WTC11 (cell line): ENCODE measurements at regions not wholly inside any gene's neighbourhood (a gene's known extent, or its start where the extent isn't known, plus 50 kb on each side); places are given as distances from the start of the nearest gene placed in this dataset.

Experiments used
- ATAC-seq: fragments of 200-7000 bp; cut with Tn5 transposase; 2 replicates; pipeline ENCODE4 v1.10.0; 2021; ENCODE audit warnings: mild to moderate bottlenecking, moderate library complexity
- CTCF ChIA-PET: fragments of 300-600 bp; sonication (Branson Sonifier 250); formaldehyde crosslinking; loops from one replicate; lab custom pipeline; 2021; ENCODE audit warnings: antibody characterized with exemption; lab: Charles Lee
- POLR2A ChIA-PET: fragments of 350-600 bp; sonication (Branson Sonifier 250); formaldehyde crosslinking; loops from one replicate; lab custom pipeline; 2021; ENCODE audit warnings: antibody characterized with exemption; lab: Charles Lee
- DNase-seq: peaks from one replicate; pipeline ENCODE4 v3.0.0; 2021; ENCODE audit warnings: low spot score
- H3K27ac Mint-ChIP-seq: 2 replicates; pipeline ENCODE4 v1.8.0; 2021; ENCODE audit warnings: mixed read lengths
- H3K27me3 Mint-ChIP-seq: 2 replicates; pipeline ENCODE4 v1.8.0; 2021; ENCODE audit warnings: low read depth, mild to moderate bottlenecking, moderate library complexity, mixed read lengths
- H3K36me3 Mint-ChIP-seq: 2 replicates; pipeline ENCODE4 v1.8.0; 2021; ENCODE audit warnings: mixed read lengths
- H3K4me1 Mint-ChIP-seq: 2 replicates; pipeline ENCODE4 v1.8.0; 2022; ENCODE audit warnings: mixed read lengths
- H3K4me3 Mint-ChIP-seq: 2 replicates; pipeline ENCODE4 v1.8.0; 2021; ENCODE audit warnings: mild to moderate bottlenecking, moderate library complexity, mixed read lengths
- H3K9me3 Mint-ChIP-seq: 2 replicates; pipeline ENCODE4 v1.8.0; 2021; ENCODE audit warnings: mixed read lengths
- ELF4 ChIP-seq: sonication (generic); formaldehyde crosslinking; IDR thresholded peaks from 2 replicates; pipeline ENCODE4 v1.8.1; 2022; ENCODE audit warnings: low read depth, mild to moderate bottlenecking, moderate library complexity, missing genetic modification reagents
- ESRRA ChIP-seq: sonication (generic); formaldehyde crosslinking; IDR thresholded peaks from 2 replicates; pipeline ENCODE4 v1.8.1; 2022; ENCODE audit warnings: mild to moderate bottlenecking, missing genetic modification reagents, borderline replicate concordance
- NFATC4 ChIP-seq: fragments of 250-450 bp; sonication (Bioruptor Pico); IDR thresholded peaks from 2 replicates; pipeline ENCODE4 v1.9.0; 2021; ENCODE audit warnings: mild to moderate bottlenecking
- NFE2L1 ChIP-seq: sonication (generic); formaldehyde crosslinking; IDR thresholded peaks from 2 replicates; pipeline ENCODE4 v1.8.1; 2023; ENCODE audit warnings: missing genetic modification reagents
- NFYB ChIP-seq: sonication (generic); formaldehyde crosslinking; conservative IDR thresholded peaks from 2 replicates; pipeline ENCODE4 v1.8.0; 2022; ENCODE audit warnings: low read depth, missing genetic modification reagents
- NR1H2 ChIP-seq: sonication (generic); formaldehyde crosslinking; IDR thresholded peaks from 2 replicates; pipeline ENCODE4 v1.9.0; 2021; ENCODE audit warnings: mild to moderate bottlenecking, moderate library complexity, missing genetic modification reagents
- NR3C1 ChIP-seq: sonication (generic); formaldehyde crosslinking; conservative IDR thresholded peaks from 2 replicates; pipeline ENCODE4 v1.8.1; 2023; ENCODE audit warnings: low read depth, mild to moderate bottlenecking, missing genetic modification reagents
- SP1 ChIP-seq: sonication (generic); formaldehyde crosslinking; conservative IDR thresholded peaks from 2 replicates; pipeline ENCODE4 v1.8.1; 2022; ENCODE audit warnings: missing genetic modification reagents
- ZNF317 ChIP-seq: sonication (generic); formaldehyde crosslinking; IDR thresholded peaks from 2 replicates; pipeline ENCODE4 v1.8.1; 2023; ENCODE audit warnings: low read depth, mild to moderate bottlenecking, moderate library complexity, missing genetic modification reagents, borderline replicate concordance
- TF ChIP-seq, protein P1 (sequence below): fragments of 250-450 bp; sonication (Bioruptor Pico); IDR thresholded peaks from 2 replicates; pipeline ENCODE4 v1.9.0; 2021; ENCODE audit warnings: moderate library complexity, mild to moderate bottlenecking, inconsistent platforms, borderline replicate concordance
- TF ChIP-seq, protein P2 (sequence below): sonication (generic); formaldehyde crosslinking; IDR thresholded peaks from 2 replicates; pipeline ENCODE4 v1.8.0; 2023; ENCODE audit warnings: missing genetic modification reagents
- TF ChIP-seq, protein P3 (sequence below): sonication (generic); formaldehyde crosslinking; IDR thresholded peaks from 2 replicates; pipeline ENCODE4 v1.8.1; 2022; ENCODE audit warnings: missing genetic modification reagents, borderline replicate concordance
- TF ChIP-seq, protein P4 (sequence below): sonication (generic); formaldehyde crosslinking; IDR thresholded peaks from 2 replicates; pipeline ENCODE4 v1.8.0; 2023; ENCODE audit warnings: mild to moderate bottlenecking, missing genetic modification reagents
- TF ChIP-seq, protein P5 (sequence below): fragments of 250-450 bp; sonication (Bioruptor Pico); IDR thresholded peaks from 2 replicates; pipeline ENCODE4 v1.8.0; 2021; ENCODE audit warnings: mild to moderate bottlenecking
- TF ChIP-seq, protein P6 (sequence below): sonication (generic); formaldehyde crosslinking; IDR thresholded peaks from 2 replicates; pipeline ENCODE4 v1.8.1; 2023; ENCODE audit warnings: mild to moderate bottlenecking, missing genetic modification reagents, borderline replicate concordance

DNA sequence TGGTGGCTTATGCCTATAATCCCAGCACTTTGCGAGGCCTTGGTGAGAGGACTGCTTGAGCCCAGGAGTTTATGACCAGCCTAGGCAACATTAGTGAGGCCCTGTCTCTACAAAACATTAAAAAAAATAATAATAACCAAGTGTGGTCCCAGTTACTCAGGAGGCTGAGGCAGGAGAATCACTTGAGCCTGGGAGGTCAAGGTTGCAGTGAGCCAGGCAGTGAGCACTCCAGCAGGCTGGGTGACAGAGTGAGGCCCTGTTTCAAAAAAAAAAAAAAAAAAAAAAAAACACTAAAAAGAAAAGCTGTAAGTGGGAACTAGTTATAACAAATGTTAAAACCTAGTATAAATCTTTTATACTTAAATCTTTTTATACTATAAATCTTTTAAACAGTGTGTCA is 146.2 kb upstream of the ITGA4 start:
- Mint-ChIP-seq H3K36me3 (no peaks in the 10 kb centered on the region), H3K27ac (no peak overlapping the region), H3K4me3 (no peak overlapping the region), H3K4me1 (peaks cover 8% of the 10 kb centered on the region; the same call in 1 of the 2 replicates), H3K27me3 (no peaks in the 10 kb centered on the region), H3K9me3 (no peaks in the 10 kb centered on the region)
- TF ChIP-seq ESRRA (CRISPR knock-in tag) (no peak), NFYB (no peak), SP1 (no peak), ZNF317 (CRISPR knock-in tag) (no peak), NFATC4 (CRISPR knock-in tag) (no peak), NFE2L1 (CRISPR knock-in tag) (no peak), ELF4 (CRISPR knock-in tag) (no peak)
- TF ChIP-seq, protein P1, sequence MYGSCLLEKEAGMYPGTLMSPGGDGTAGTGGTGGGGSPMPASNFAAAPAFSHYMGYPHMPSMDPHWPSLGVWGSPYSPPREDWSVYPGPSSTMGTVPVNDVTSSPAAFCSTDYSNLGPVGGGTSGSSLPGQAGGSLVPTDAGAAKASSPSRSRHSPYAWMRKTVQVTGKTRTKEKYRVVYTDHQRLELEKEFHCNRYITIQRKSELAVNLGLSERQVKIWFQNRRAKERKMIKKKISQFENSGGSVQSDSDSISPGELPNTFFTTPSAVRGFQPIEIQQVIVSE (CRISPR knock-in tag), result no peak
- TF ChIP-seq, protein P2, sequence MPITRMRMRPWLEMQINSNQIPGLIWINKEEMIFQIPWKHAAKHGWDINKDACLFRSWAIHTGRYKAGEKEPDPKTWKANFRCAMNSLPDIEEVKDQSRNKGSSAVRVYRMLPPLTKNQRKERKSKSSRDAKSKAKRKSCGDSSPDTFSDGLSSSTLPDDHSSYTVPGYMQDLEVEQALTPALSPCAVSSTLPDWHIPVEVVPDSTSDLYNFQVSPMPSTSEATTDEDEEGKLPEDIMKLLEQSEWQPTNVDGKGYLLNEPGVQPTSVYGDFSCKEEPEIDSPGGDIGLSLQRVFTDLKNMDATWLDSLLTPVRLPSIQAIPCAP (CRISPR knock-in tag), result no peak
- CTCF ChIA-PET, result no interaction called here
- POLR2A ChIA-PET, result interaction anchor here (0.7 kb wide), 1 partner anchor 180 kb away, joined by 4 read pairs; no protein-coding TSS in a partner anchor
- DNase-seq (no peak), ATAC-seq (no peak)

DNA sequence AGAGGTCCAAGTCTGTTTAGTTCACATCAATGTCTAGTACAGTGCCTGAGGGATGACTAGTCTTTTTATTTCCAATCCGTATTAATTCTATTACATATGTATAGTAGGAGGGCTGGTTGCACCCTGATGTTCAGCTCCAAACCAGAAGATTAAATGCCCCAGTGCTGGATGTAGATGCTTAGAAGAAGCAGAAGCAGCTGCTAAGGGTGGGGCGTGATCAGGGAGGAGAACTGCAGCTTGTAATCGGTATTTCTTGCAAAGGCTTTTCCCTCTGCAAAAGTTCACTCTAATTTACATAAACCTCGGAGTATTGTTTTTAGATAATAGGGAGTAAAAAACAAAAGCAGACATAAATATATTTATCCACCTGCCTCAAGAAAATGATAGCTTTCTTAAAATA is 145.3 kb upstream of the ITGA4 start:
- ChIA-PET POLR2A (interaction anchor here (0.6 kb wide), 1 partner anchor 741 kb away, joined by 3 read pairs; no protein-coding TSS in a partner anchor), CTCF (no interaction called here)
- H3K4me3 Mint-ChIP-seq, result no peak overlapping the region
- H3K4me1 Mint-ChIP-seq, result peaks cover 6% of the 10 kb centered on the region; the same call in 1 of the 2 replicates
- DNase-seq (no peak), ATAC-seq (no peak)
- no peaks in the 10 kb centered on the region for H3K27me3 Mint-ChIP-seq
- no peaks in the 10 kb centered on the region for H3K36me3 Mint-ChIP-seq
- no peaks in the 10 kb centered on the region for H3K9me3 Mint-ChIP-seq
- TF ChIP-seq NR1H2 (CRISPR knock-in tag) (no peak), NR3C1 (CRISPR knock-in tag) (no peak)
- TF ChIP-seq, protein P3, sequence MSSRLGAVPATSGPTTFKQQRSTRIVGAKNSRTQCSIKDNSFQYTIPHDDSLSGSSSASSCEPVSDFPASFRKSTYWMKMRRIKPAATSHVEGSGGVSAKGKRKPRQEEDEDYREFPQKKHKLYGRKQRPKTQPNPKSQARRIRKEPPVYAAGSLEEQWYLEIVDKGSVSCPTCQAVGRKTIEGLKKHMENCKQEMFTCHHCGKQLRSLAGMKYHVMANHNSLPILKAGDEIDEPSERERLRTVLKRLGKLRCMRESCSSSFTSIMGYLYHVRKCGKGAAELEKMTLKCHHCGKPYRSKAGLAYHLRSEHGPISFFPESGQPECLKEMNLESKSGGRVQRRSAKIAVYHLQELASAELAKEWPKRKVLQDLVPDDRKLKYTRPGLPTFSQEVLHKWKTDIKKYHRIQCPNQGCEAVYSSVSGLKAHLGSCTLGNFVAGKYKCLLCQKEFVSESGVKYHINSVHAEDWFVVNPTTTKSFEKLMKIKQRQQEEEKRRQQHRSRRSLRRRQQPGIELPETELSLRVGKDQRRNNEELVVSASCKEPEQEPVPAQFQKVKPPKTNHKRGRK (CRISPR knock-in tag), result no peak
- TF ChIP-seq, protein P4, sequence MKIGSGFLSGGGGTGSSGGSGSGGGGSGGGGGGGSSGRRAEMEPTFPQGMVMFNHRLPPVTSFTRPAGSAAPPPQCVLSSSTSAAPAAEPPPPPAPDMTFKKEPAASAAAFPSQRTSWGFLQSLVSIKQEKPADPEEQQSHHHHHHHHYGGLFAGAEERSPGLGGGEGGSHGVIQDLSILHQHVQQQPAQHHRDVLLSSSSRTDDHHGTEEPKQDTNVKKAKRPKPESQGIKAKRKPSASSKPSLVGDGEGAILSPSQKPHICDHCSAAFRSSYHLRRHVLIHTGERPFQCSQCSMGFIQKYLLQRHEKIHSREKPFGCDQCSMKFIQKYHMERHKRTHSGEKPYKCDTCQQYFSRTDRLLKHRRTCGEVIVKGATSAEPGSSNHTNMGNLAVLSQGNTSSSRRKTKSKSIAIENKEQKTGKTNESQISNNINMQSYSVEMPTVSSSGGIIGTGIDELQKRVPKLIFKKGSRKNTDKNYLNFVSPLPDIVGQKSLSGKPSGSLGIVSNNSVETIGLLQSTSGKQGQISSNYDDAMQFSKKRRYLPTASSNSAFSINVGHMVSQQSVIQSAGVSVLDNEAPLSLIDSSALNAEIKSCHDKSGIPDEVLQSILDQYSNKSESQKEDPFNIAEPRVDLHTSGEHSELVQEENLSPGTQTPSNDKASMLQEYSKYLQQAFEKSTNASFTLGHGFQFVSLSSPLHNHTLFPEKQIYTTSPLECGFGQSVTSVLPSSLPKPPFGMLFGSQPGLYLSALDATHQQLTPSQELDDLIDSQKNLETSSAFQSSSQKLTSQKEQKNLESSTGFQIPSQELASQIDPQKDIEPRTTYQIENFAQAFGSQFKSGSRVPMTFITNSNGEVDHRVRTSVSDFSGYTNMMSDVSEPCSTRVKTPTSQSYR (CRISPR knock-in tag), result no peak
- TF ChIP-seq, protein P5, sequence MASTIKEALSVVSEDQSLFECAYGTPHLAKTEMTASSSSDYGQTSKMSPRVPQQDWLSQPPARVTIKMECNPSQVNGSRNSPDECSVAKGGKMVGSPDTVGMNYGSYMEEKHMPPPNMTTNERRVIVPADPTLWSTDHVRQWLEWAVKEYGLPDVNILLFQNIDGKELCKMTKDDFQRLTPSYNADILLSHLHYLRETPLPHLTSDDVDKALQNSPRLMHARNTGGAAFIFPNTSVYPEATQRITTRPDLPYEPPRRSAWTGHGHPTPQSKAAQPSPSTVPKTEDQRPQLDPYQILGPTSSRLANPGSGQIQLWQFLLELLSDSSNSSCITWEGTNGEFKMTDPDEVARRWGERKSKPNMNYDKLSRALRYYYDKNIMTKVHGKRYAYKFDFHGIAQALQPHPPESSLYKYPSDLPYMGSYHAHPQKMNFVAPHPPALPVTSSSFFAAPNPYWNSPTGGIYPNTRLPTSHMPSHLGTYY (CRISPR knock-in tag), result no peak
- TF ChIP-seq, protein P6, sequence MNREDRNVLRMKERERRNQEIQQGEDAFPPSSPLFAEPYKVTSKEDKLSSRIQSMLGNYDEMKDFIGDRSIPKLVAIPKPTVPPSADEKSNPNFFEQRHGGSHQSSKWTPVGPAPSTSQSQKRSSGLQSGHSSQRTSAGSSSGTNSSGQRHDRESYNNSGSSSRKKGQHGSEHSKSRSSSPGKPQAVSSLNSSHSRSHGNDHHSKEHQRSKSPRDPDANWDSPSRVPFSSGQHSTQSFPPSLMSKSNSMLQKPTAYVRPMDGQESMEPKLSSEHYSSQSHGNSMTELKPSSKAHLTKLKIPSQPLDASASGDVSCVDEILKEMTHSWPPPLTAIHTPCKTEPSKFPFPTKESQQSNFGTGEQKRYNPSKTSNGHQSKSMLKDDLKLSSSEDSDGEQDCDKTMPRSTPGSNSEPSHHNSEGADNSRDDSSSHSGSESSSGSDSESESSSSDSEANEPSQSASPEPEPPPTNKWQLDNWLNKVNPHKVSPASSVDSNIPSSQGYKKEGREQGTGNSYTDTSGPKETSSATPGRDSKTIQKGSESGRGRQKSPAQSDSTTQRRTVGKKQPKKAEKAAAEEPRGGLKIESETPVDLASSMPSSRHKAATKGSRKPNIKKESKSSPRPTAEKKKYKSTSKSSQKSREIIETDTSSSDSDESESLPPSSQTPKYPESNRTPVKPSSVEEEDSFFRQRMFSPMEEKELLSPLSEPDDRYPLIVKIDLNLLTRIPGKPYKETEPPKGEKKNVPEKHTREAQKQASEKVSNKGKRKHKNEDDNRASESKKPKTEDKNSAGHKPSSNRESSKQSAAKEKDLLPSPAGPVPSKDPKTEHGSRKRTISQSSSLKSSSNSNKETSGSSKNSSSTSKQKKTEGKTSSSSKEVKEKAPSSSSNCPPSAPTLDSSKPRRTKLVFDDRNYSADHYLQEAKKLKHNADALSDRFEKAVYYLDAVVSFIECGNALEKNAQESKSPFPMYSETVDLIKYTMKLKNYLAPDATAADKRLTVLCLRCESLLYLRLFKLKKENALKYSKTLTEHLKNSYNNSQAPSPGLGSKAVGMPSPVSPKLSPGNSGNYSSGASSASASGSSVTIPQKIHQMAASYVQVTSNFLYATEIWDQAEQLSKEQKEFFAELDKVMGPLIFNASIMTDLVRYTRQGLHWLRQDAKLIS (CRISPR knock-in tag), result no peak
- no peak overlapping the region for H3K27ac Mint-ChIP-seq
